HT-29 (cell line): ENCODE measurements at regions not wholly inside any gene's neighbourhood (a gene's known extent, or its start where the extent isn't known, plus 50 kb on each side); places are given as distances from the start of the nearest gene placed in this dataset.
"Not testable (repeated sequence)": the region's sequence is repeated elsewhere in the genome, so short reads cannot be mapped to it uniquely, and the experiment has no call there.

Experiments
- DNase-seq: peaks from one replicate; pipeline ENCODE4 v3.0.0-alpha.2; 2015; ENCODE audit warnings: low spot score

DNA sequence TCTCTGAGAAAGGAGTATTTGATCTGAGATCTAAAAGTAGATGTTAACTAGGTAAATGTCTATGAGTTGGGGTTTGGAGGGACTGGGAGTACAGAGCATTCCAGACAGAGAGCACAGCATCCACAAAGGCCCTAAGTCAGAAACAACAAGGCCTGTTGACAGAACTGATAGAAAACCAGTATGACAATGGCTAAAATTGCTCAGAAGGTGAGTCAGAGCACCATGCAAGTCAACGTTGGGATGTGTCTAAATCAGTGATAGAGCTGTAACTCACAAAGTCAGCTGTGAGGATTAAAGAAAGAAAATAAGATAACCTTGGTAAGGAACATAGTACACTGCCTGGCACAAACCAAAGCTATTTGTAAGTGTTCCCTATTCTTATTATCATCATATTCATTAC, 124.0 kb downstream of the CETN3 start:
- no peak for DNase-seq

DNA sequence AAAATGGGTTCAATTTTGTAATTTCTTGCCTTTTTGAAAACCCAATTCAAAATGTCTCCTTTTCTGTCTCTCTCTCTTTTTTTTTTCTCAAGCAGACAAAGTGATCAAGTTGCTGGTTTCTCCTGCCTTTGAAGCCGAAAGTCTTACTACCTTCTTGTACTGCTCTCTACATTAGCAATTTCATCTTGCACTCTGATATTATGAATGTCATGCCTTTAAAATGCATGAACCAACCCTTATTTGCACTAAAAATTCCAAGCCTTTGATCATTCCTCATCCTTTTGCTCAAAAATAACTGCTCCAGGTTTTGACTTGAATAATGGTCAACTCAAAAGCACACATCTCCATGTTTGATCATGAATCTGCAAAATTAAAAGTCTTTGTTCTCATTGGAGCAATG, 125.2 kb downstream of the CETN3 start:
- no peak for DNase-seq

DNA sequence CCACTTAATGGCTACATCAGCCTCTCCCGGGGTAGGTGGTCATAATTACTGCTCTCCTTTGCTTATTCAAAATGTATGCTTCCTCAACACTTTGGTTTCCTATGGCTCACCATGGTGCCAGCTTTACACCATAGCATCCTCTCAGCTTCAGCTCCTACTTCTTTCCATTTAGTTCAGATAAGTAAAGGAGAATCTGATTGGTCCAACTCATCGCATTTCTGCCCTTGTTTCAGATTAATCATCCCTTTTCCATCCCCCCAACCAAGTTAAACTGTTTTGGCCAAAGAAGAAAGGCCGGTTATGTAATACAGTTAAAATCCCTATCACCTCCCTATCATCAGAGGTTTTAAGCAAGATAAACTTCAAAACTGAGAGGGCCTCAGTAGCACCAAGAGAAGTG, 130.5 kb downstream of the CETN3 start:
- DNase-seq, result no peak

DNA sequence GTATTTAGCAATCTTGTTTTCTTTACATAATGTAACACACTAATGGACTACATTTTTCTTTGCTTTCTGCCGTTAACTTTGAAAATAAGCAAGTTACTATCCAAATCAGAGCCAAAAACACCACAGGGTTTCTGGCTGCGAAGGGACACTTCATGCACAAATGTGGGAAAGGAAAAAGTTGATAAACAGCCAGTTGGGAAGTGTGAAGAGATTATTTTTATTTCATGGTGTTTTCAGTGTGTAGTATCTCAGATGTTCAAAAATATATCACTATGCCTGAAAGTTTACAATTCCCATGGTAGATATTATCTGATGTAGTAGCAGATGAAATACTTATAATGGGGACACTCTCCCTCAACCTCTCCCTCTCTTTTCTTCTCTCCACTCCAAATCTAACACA, 135.3 kb downstream of the CETN3 start:
- no peak for DNase-seq

DNA sequence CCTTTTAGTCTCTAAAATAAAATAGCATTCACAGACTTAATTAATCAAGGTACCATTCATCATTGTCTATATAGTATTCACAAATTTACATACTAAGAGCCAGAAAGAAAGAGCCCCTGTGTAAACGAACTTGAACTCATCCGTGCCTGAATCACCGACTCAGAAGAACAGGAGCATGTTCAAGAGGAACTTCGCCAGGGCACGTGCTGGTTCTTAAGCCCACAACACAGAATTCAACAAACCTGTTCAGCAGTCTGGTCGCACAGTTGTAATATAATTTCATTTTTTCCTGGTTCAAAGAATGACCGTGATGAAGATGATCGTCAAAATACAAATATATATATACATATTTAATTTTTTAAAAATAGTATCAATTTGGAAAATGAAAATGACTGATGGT, 141.9 kb downstream of the CETN3 start:
- DNase-seq, result no peak

DNA sequence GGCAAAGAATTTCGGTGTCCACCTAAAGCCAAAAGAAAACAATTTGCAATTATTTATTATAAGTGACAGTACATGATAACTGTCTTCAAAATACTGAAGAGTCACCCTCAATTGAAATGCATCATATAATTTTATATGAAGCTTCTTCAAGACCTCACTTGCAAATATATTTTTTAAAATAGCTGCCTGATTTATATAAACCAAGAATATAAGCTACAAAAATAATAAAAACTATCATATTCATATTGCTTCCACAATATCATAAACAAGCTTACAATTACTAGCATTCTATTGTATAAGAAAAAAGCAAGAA, 144.1 kb downstream of the CETN3 start:
- DNase-seq, result no peak

DNA sequence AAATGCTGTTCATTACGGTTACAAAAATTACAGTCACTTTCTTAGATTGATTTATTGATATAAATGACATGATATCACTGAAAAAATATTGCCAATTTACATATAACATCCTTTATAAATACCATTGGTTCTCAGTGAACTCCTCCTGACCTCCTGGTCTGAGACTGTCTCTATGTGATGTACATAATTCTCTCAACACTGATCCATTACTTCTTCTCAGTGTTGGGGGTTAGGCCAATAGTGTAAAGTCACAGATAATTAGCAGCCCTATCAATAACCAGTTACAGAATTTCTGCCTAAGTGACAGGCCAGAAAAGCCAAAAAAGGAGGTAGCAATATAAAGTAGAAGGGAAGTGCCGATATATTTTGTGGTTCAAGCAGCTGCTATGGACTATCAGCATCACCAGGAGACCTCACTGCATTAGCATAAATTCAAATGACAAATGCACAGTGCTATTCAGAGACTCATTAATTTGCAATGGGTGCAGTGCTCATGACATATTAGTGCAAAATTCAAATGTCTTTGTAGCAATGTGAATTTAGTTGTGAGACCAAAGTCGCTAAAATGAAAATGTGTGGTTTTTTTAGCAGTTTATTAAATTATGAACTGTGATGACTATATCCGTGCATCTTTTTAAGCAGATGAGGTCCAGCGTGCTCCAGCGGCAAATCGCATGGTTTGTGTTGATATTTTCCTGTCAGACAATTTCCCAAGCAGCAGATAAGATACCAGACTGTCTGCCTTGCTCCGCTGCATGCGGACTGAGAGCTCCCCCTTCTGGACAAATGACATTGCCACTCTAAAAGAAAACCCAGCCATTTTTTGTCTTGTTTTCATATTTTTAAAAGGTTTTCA, 144.6 kb downstream of the CETN3 start:
- peak; percentile 69 for DNase-seq

DNA sequence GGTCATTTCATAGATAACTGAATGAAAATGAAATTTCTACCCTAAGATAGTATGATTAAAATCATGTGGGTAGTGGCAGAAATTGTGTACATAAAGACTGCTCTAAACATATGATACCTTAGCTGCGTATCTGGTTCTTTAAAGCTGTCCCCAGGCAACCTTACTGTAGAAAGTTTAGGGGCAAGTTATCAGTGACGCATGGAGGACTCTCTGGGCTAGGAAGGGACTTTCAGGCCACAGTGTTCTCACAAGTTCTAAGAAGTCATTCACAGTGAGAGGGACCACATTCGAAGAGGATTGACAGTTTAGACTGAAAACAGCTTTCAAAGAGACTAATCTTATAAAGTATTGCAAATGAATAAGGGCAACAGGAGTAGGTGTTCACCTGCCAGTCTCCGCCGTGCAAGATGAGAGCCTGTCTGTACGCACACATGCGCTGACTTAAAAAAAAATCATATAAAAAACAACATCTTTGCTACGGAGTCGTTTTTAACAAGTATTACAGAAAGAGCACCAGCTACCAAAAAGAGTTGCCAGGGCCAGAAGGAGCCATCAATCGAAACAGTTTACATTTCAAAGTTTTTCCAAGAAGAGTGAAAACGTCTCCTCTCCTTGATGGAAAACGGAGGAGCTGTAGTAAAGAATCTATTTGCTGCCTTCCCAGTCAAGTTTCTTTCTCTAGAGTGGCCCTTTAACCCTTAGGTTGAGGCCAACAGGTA, 146.3 kb downstream of the CETN3 start:
- no peak for DNase-seq

DNA sequence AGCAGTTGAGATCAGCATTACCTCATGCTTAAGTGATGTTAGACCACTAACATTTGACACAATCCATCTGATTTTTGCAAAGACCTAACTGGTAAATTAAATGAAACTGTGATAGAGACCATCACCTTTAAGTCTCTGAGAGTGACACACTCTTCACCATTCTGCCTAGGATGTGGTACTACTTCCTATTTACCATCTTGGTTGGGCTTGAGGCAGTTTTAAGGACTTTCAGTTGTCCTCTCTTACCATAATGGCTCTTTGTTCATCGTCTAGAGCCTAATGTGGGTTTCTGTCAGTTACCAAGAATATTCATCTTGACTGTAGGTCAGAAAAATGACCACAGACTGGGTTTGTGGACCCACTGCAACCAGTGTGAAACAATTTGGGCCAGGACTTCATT, 158.1 kb downstream of the CETN3 start:
- DNase-seq, result no peak

DNA sequence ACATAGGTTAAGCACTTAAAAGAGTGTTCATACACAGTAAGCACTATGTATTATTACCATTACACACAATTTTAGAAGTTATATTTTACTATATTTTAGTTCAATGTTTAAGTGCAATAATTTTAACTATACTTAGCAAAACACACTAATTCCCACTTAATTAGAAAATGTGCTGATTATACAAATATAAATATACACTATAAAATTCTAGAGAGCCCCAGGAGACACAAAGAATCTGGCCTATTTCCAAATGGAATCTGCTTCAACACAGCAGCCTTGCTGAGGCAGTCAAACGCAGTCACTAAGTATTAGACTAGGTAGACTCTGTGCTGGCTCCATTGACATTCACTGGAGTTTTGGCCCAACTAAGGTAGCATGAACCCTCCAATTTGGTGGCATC, 160.9 kb downstream of the CETN3 start:
- DNase-seq, result no peak

DNA sequence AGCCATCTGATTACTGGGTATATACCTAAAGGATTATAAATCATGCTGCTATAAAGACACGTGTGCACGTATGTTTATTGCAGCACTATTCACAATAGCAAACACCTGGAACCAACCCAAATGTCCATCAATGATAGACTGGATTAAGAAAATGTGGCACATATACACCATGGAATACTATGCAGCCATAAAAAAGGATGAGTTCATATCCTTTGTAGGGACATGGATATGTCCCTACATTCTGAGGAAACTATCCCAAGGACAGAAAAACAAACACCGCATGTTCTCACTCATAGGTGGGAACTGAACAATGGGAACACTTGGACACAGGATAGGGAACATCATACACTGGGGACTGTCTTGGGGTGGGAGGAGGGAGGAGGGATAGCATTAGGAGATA, 165.7 kb downstream of the CETN3 start:
- DNase-seq, result not testable (repeated sequence)

DNA sequence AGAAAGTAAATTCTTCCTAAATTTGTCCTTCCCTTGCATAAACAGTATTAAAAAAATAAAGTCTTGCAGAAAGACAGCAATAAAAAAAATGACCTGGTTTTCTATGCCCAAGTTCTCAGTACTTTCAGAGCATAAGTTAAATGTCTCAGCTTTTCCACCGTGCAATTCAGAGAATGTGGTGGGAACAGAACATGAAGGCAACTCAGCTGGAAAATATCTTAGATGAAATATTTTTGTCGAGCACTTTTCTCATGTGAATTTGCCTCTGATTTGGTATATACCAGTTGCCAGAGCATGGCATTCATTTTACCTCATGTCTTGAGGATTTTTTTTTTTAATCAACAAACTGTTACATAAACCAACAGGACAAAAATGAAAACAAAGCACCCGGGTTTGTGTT, 176.1 kb downstream of the CETN3 start:
- no peak for DNase-seq

DNA sequence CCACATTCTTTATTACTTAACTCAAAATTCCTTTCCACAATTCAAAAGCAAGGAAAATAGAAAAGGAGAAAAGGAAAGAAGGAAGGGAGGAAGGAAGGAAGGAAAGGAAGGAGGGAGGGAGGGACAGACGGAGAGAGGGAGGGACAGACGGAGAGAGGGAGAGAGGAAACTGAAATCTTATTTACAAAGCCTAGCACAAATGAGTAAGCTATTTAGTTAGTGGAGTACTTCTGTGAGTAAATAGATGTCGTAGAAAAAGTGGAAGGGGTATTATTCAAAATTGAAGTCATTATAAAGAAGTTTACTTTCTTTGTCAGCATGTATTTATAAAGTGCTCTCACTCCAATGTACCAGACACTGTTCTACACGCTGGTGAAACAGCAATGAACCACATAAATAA, 177.9 kb downstream of the CETN3 start:
- DNase-seq, result no peak

DNA sequence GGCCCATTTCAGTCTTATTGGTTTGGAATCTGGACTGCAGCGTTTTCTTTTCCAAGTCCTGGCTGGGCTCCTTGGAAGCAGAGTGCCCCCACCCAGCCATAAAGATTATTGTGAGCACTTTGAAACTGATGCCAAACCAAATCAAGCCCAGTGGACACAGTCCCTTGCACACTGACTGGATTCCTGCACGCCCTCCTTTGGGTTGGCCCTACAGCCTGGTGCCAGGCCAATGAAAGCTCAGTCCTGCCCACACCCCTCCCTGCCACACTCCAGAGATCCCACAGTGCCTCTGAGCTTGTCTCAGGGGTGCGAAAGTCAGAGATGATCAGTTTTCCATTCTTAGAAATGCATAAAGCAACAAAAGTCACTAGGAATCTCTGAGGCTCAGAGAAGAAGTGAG, 181.9 kb downstream of the CETN3 start:
- no peak for DNase-seq

DNA sequence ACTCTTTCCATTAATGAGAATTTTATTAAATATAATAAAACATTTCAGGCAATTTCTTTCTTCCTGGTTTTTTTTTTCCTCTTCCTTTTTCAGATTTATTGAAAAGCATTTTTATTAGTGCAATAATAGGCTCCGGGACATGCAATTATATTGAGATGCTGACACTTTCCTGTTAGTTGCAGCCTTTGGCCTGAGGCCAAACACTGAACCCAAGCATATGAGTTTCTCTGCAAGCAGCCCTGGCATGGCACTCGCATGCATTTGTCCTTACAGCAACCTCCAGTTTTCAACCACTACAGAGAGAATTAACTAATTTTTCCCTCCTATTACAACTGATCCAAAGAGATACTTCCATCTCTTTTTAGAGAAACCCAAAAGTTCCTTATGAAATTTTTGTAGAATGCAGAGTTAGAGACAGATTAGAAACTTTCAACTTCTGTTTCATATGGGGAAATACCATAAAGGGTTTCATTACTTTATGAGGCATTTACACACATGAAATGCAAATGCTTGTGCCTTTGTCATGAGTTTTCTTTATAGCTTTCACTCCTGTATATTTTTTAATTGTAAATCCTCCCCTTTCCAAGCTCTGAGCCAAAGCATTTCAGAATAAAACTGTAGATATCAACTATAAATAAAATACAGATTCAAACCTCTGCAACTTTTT, 183.0 kb downstream of the CETN3 start:
- DNase-seq, result no peak

DNA sequence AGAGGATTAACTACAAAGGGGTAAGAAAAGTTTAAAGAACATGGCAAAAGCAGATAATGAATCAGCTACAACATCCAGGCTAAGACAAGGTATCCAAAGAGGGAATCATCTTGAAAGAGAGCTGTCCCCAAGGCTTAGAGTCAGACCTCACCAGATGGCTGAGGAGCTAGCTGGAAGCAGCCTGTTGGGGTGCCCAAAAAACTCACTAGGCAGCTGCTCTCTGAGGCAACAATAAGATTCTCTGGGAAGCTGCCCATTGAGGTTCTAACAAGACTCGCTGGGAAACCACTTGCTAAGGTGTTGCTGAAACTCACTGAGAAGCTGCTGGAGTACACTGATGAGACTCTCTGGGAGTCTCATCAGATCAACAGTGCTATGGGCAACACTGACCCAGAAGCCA, 185.2 kb downstream of the CETN3 start:
- DNase-seq, result no peak

DNA sequence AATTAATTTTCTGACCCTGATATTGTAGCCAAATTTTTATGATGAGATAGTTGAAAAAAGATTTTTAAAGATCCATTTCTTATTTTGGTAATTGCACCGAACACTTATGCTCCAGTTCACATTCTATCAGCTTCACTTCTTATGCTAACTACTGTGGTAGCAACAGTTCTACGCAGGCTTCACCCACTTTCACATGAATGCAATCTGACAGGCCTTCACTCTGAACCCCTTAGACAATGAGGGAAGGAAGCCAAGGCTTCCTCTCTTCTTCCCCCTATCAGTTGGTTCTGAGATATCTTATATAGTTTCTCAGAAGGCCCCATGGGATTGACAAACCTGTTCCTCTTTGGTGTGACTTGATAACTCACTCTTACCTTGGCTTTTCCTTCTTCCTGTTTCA, 185.8 kb downstream of the CETN3 start:
- no peak for DNase-seq

DNA sequence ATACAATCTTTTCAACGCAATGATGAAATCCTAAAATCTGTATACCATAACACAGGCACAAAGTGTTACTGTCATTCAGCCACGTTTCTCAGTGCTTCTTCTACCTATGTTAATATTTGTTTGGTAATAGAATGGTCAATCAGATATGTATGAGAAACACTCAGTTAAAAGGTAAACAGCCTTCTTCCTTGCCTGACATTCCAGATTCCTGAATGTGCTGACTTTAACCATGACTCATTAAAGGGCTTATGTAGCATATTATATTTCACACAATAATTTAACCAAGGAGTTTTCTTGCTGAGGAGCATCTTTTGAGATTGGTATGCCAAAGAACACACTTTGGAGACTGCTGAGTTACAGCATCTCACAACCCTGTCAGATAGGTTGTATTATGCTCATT, 187.6 kb downstream of the CETN3 start:
- DNase-seq, result peak; percentile 22

DNA sequence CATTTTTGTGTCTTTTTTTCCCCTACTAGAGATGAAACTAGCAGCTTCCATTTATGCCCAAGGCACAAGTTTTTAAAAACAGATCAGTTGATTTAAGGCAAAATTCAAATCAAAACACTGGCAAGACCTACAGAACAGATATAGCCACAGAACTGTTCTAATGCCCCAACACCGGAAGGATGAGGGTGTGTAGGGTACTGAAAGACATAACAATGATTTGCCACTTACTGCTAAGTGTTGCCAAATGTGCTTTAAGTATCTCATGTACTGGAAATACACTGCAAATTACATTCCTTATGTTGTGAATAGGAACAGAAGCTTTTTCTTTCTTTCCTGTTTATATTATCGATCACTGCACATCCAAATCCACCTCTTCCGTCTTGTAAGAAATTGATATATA, 189.0 kb downstream of the CETN3 start:
- no peak for DNase-seq

DNA sequence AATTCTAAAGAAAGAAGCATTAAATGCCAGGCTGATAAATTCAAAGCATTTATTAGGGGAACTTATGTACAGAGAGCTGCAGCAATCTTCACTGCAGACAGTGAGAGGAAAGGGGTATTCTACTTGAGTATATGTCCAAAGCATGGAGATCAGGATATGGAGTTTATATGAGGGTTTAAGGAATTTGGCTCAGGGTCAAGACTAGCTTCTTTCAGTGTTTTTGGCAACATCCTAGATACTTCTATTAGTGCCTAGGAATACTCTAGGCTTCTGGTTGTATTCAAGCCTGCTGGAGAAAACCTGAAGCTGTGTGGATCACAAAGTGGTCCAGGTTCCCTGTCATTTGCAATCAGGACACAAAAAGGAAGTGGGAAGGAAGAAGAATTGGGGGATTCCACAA, 194.6 kb downstream of the CETN3 start:
- DNase-seq, result no peak

DNA sequence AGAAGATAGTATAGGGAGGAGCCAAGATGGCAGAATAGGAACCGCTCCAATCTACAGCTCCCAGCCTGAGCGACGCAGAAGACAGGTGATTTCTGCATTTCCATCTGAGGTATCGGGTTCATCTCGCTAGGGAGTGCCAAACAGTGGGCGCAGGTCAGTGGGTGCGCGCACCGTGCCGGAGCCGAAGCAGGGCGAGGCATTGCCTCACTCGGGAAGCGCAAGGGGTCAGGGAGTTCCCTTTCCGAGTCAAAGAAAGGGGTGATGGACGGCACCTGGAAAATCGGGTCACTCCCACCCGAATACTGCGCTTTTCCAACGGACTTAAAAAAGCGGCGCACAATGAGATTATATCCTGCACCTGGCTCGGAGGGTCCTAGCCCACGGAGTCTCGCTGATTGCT, 201.2 kb downstream of the CETN3 start:
- not testable (repeated sequence) for DNase-seq

DNA sequence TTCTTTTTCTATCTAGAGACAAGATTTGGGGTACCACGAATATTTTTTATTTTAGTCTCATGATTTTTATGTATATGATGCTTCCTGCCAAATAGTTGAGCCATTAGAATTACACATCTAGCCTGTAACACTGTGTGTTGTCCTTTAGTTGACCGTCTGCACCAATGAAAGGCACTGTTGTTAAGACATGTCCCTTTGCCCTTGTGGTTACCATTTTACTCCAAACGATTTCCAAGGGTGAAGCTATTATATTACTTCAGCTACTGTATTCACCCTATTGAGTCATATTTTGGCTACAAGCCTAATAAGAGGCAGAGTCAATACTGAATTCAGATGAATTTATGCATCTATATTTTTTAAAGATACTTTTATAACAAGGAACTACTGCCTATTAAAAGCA, 207.6 kb downstream of the CETN3 start:
- DNase-seq, result peak; percentile 80
